ENCODE measurements at regions not wholly inside any gene's neighbourhood (a gene's known extent, or its start where the extent isn't known, plus 50 kb on each side); places are given as distances from the start of the nearest gene placed in this dataset.

- H3K79me1 ChIP-seq (ENCODE audit: low read depth, low read length): no peaks in the 10 kb centered on the region
- H2BK12ac ChIP-seq (ENCODE audit: low read length): no peak overlapping the region
- H4K8ac ChIP-seq (ENCODE audit: low read depth, low read length): no peak overlapping the region
- H2BK15ac ChIP-seq (ENCODE audit: low read length): no peak overlapping the region
- WGBS, 2 donors (ENCODE audit: extremely low coverage in 2 of 2, insufficient read length in 2 of 2, insufficient replicate concordance in 1 of 2): no CpG with 5 or more reads among the region's 1 CpG
- no peak overlapping the region for H3K9ac ChIP-seq (ENCODE audit: low read depth, low read length, poor library complexity)
- H2AK5ac ChIP-seq (ENCODE audit: low read depth, low read length): no peak overlapping the region
- no peak overlapping the region for H3K18ac ChIP-seq (ENCODE audit: low read length)
- no peak overlapping the region for H2BK5ac ChIP-seq (ENCODE audit: low read length)
- no peaks in the 10 kb centered on the region for H3K36me3 ChIP-seq (replicated peaks in 1 of 2; ENCODE audit: control insufficient read depth in 2 of 2, insufficient read depth in 2 of 2, low read length in 2 of 2)
- no peak overlapping the region for H3K4me3 ChIP-seq (ENCODE audit: low read length in 2 of 2)
- no peak overlapping the region for H3K4me2 ChIP-seq (ENCODE audit: insufficient read depth, low read length, poor library complexity, severe bottlenecking)
- no peak overlapping the region for H3K4ac ChIP-seq (ENCODE audit: low read length)
- H4K91ac ChIP-seq (ENCODE audit: low read depth, low read length, poor library complexity): no peak overlapping the region
- no peak overlapping the region for H3K23ac ChIP-seq (ENCODE audit: low read depth, low read length, poor library complexity)
- H3K9me3 ChIP-seq (replicated peaks in 1 of 2; ENCODE audit: control insufficient read depth in 2 of 2, insufficient read depth in 1 of 2, low read depth in 1 of 2, low read length in 2 of 2): no peaks in the 10 kb centered on the region
- H2BK120ac ChIP-seq (ENCODE audit: low read depth, low read length): no peak overlapping the region
- H3K4me1 ChIP-seq (ENCODE audit: control insufficient read depth in 2 of 2, insufficient read depth in 1 of 2, low read depth in 1 of 2, low read length in 2 of 2): no peaks in the 10 kb centered on the region
- H3K27ac ChIP-seq (replicated peaks; ENCODE audit: low read length): no peak overlapping the region
- H2AFZ ChIP-seq (ENCODE audit: low read length): no peak overlapping the region
- no peak for DNase-seq (ENCODE audit: low spot score)
- H3K14ac ChIP-seq (ENCODE audit: low read length): no peak overlapping the region
- H3K27me3 ChIP-seq (ENCODE audit: control insufficient read depth in 3 of 3, insufficient read depth in 3 of 3, low read depth in 1 of 3, low read length in 3 of 3): no peaks in the 10 kb centered on the region
These were observed 112.2 kb upstream of the ADTRP start for GRCh38 chr6:11890849-11891248.

- no peak for DNase-seq (ENCODE audit: low spot score)
- Histone ChIP-seq H3K9me3 (replicated peaks in 1 of 2; ENCODE audit: control insufficient read depth in 2 of 2, insufficient read depth in 1 of 2, low read depth in 1 of 2, low read length in 2 of 2) (no peaks in the 10 kb centered on the region), H2AK5ac (ENCODE audit: low read depth, low read length) (no peak overlapping the region), H2BK5ac (ENCODE audit: low read length) (no peak overlapping the region), H3K79me1 (ENCODE audit: low read depth, low read length) (no peaks in the 10 kb centered on the region), H3K4ac (ENCODE audit: low read length) (no peak overlapping the region), H3K4me3 (ENCODE audit: low read length in 2 of 2) (no peak overlapping the region), H3K9ac (ENCODE audit: low read depth, low read length, poor library complexity) (no peak overlapping the region), H3K4me1 (ENCODE audit: control insufficient read depth in 2 of 2, insufficient read depth in 1 of 2, low read depth in 1 of 2, low read length in 2 of 2) (no peaks in the 10 kb centered on the region), H2BK12ac (ENCODE audit: low read length) (no peak overlapping the region), H3K14ac (ENCODE audit: low read length) (no peak overlapping the region), H2BK15ac (ENCODE audit: low read length) (no peak overlapping the region), H2BK120ac (ENCODE audit: low read depth, low read length) (no peak overlapping the region), H2AFZ (ENCODE audit: low read length) (no peak overlapping the region), H3K4me2 (ENCODE audit: insufficient read depth, low read length, poor library complexity, severe bottlenecking) (no peak overlapping the region), H3K18ac (ENCODE audit: low read length) (no peak overlapping the region), H3K23ac (ENCODE audit: low read depth, low read length, poor library complexity) (no peak overlapping the region), H4K91ac (ENCODE audit: low read depth, low read length, poor library complexity) (no peak overlapping the region), H3K27me3 (ENCODE audit: control insufficient read depth in 3 of 3, insufficient read depth in 3 of 3, low read depth in 1 of 3, low read length in 3 of 3) (no peaks in the 10 kb centered on the region), H3K36me3 (replicated peaks in 1 of 2; ENCODE audit: control insufficient read depth in 2 of 2, insufficient read depth in 2 of 2, low read length in 2 of 2) (no peaks in the 10 kb centered on the region), H3K27ac (replicated peaks; ENCODE audit: low read length) (no peak overlapping the region), H4K8ac (ENCODE audit: low read depth, low read length) (no peak overlapping the region)
These were observed 111.6 kb upstream of the ADTRP start for GRCh38 chr6:11890209-11890608.

DNA sequence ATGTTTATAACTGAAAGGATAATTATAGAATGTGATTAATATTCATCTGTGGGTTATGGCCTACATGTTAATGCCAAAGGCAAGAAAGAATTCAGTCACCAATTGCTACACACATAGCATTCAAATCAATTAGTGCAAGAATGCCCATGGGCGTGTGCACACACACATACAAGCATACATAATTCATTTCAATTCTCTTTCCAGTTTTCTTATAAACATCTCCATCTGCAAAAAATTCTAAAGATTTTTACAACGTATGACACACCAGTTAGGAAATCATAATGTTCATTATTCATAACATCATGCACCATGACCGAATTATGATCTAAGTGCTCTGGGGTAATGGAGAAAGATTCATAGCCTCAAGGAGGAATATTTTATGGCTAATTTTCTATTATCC, 111.0 kb upstream of the ADTRP start:
- no peaks in the 10 kb centered on the region for H3K27me3 ChIP-seq (ENCODE audit: control insufficient read depth in 3 of 3, insufficient read depth in 3 of 3, low read depth in 1 of 3, low read length in 3 of 3)
- no peak overlapping the region for H3K18ac ChIP-seq (ENCODE audit: low read length)
- no peak overlapping the region for H3K23ac ChIP-seq (ENCODE audit: low read depth, low read length, poor library complexity)
- H3K4me1 ChIP-seq (ENCODE audit: control insufficient read depth in 2 of 2, insufficient read depth in 1 of 2, low read depth in 1 of 2, low read length in 2 of 2): no peaks in the 10 kb centered on the region
- H3K4me2 ChIP-seq (ENCODE audit: insufficient read depth, low read length, poor library complexity, severe bottlenecking): no peak overlapping the region
- no peak overlapping the region for H3K27ac ChIP-seq (replicated peaks; ENCODE audit: low read length)
- no peaks in the 10 kb centered on the region for H3K79me1 ChIP-seq (ENCODE audit: low read depth, low read length)
- H3K9me3 ChIP-seq (replicated peaks in 1 of 2; ENCODE audit: control insufficient read depth in 2 of 2, insufficient read depth in 1 of 2, low read depth in 1 of 2, low read length in 2 of 2): no peaks in the 10 kb centered on the region
- H3K9ac ChIP-seq (ENCODE audit: low read depth, low read length, poor library complexity): no peak overlapping the region
- no peaks in the 10 kb centered on the region for H3K36me3 ChIP-seq (replicated peaks in 1 of 2; ENCODE audit: control insufficient read depth in 2 of 2, insufficient read depth in 2 of 2, low read length in 2 of 2)
- no peak overlapping the region for H2BK15ac ChIP-seq (ENCODE audit: low read length)
- no peak overlapping the region for H2BK120ac ChIP-seq (ENCODE audit: low read depth, low read length)
- no peak overlapping the region for H2AFZ ChIP-seq (ENCODE audit: low read length)
- H3K4ac ChIP-seq (ENCODE audit: low read length): no peak overlapping the region
- WGBS, 2 donors (ENCODE audit: extremely low coverage in 2 of 2, insufficient read length in 2 of 2, insufficient replicate concordance in 1 of 2): no CpG with 5 or more reads among the region's 3 CpGs
- DNase-seq (ENCODE audit: low spot score): no peak
- H2BK5ac ChIP-seq (ENCODE audit: low read length): no peak overlapping the region
- no peak overlapping the region for H2BK12ac ChIP-seq (ENCODE audit: low read length)
- no peak overlapping the region for H4K8ac ChIP-seq (ENCODE audit: low read depth, low read length)
- no peak overlapping the region for H4K91ac ChIP-seq (ENCODE audit: low read depth, low read length, poor library complexity)
- H2AK5ac ChIP-seq (ENCODE audit: low read depth, low read length): no peak overlapping the region
- H3K14ac ChIP-seq (ENCODE audit: low read length): no peak overlapping the region
- H3K4me3 ChIP-seq (ENCODE audit: low read length in 2 of 2): no peak overlapping the region

DNA sequence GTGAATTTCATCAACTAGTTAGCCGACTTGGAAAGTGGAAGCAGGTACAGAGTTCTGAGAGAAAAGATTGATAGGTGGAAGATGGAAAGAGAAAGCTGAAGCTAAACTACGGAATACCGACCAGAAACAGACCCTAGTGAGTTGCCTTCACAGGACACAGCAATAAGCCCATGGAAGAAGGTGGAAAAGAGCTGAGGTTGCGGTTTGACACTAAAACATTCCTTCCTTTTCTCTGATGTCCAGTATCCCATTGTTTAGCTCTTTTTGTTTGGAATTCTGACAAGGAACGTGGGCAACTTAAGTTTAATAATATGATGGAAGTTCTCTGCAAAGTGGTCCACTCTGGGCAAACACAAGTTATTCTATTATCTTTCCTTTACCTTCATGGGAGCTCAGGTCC, 110.1 kb upstream of the ADTRP start:
- no peaks in the 10 kb centered on the region for H3K9me3 ChIP-seq (replicated peaks in 1 of 2; ENCODE audit: control insufficient read depth in 2 of 2, insufficient read depth in 1 of 2, low read depth in 1 of 2, low read length in 2 of 2)
- no peak overlapping the region for H2BK5ac ChIP-seq (ENCODE audit: low read length)
- no peaks in the 10 kb centered on the region for H3K79me1 ChIP-seq (ENCODE audit: low read depth, low read length)
- no peak overlapping the region for H3K18ac ChIP-seq (ENCODE audit: low read length)
- no peak overlapping the region for H3K4me2 ChIP-seq (ENCODE audit: insufficient read depth, low read length, poor library complexity, severe bottlenecking)
- DNase-seq (ENCODE audit: low spot score): no peak
- no peak overlapping the region for H3K14ac ChIP-seq (ENCODE audit: low read length)
- no CpG with 5 or more reads among the region's 5 CpGs for WGBS, 2 donors (ENCODE audit: extremely low coverage in 2 of 2, insufficient read length in 2 of 2, insufficient replicate concordance in 1 of 2)
- no peak overlapping the region for H2BK15ac ChIP-seq (ENCODE audit: low read length)
- no peak overlapping the region for H3K9ac ChIP-seq (ENCODE audit: low read depth, low read length, poor library complexity)
- no peak overlapping the region for H3K27ac ChIP-seq (replicated peaks; ENCODE audit: low read length)
- H3K23ac ChIP-seq (ENCODE audit: low read depth, low read length, poor library complexity): no peak overlapping the region
- no peak overlapping the region for H4K8ac ChIP-seq (ENCODE audit: low read depth, low read length)
- H3K4me1 ChIP-seq (ENCODE audit: control insufficient read depth in 2 of 2, insufficient read depth in 1 of 2, low read depth in 1 of 2, low read length in 2 of 2): no peaks in the 10 kb centered on the region
- H3K4me3 ChIP-seq (ENCODE audit: low read length in 2 of 2): no peak overlapping the region
- H3K27me3 ChIP-seq (ENCODE audit: control insufficient read depth in 3 of 3, insufficient read depth in 3 of 3, low read depth in 1 of 3, low read length in 3 of 3): no peaks in the 10 kb centered on the region
- no peak overlapping the region for H4K91ac ChIP-seq (ENCODE audit: low read depth, low read length, poor library complexity)
- H2BK120ac ChIP-seq (ENCODE audit: low read depth, low read length): no peak overlapping the region
- no peak overlapping the region for H3K4ac ChIP-seq (ENCODE audit: low read length)
- no peaks in the 10 kb centered on the region for H3K36me3 ChIP-seq (replicated peaks in 1 of 2; ENCODE audit: control insufficient read depth in 2 of 2, insufficient read depth in 2 of 2, low read length in 2 of 2)
- no peak overlapping the region for H2AFZ ChIP-seq (ENCODE audit: low read length)
- H2BK12ac ChIP-seq (ENCODE audit: low read length): no peak overlapping the region
- no peak overlapping the region for H2AK5ac ChIP-seq (ENCODE audit: low read depth, low read length)
